ENCODE measurements at regions not wholly inside any gene's neighbourhood (a gene's known extent, or its start where the extent isn't known, plus 50 kb on each side); places are given as distances from the start of the nearest gene placed in this dataset.

- Mint-ChIP-seq H3K4me1 (peaks cover 2% of the 10 kb centered on the region), H3K27me3 (ENCODE audit: low read depth in 3 of 3) (no peaks in the 10 kb centered on the region), H3K27ac (no peak overlapping the region), H3K4me3 (no peak overlapping the region), H3K36me3 (peaks cover 3 to 7% of the 10 kb centered on the region in 2 donors), H3K9me3 (peaks cover 0 to 3% (median 0%) of the 10 kb centered on the region in 7 donors)
- H3K4me2 ChIP-seq (replicated peaks; ENCODE audit: extremely low read depth, low read length, poor library complexity, severe bottlenecking): no peak overlapping the region
- no peak overlapping the region for H3K27ac ChIP-seq (ENCODE audit: low read depth in 1 of 2, low read length in 2 of 2)
- H3K9me3 ChIP-seq (replicated peaks in 1 of 2; ENCODE audit: control insufficient read depth in 1 of 2, insufficient read depth in 1 of 2, low read length in 2 of 2): no peaks in the 10 kb centered on the region
- no peaks in the 10 kb centered on the region for H3K79me2 ChIP-seq (ENCODE audit: insufficient read depth, low read length)
- H3K27me3 ChIP-seq (ENCODE audit: control insufficient read depth in 2 of 2, insufficient read depth in 2 of 2, low read length in 2 of 2): no peaks in the 10 kb centered on the region
- no peaks in the 10 kb centered on the region for H3K4me1 ChIP-seq (ENCODE audit: control insufficient read depth in 1 of 2, insufficient read depth in 2 of 2, low read length in 2 of 2)
- no peak for DNase-seq
- TF ChIP-seq CTCF (IDR thresholded peaks at IDR 0.05): no peak
- no peak overlapping the region for H2AFZ ChIP-seq (ENCODE audit: insufficient read depth, low read depth, low read length, poor library complexity, severe bottlenecking)
- H3K9ac ChIP-seq (ENCODE audit: insufficient read depth, low read length, poor library complexity, severe bottlenecking): no peak overlapping the region
- WGBS (ENCODE audit: insufficient coverage): no CpG with 5 or more reads among the region's 3 CpGs
- intact Hi-C loops (cut with micrococcal nuclease): no loop called here
- no peak overlapping the region for H3K4me3 ChIP-seq (replicated peaks in 1 of 3; ENCODE audit: low read depth in 2 of 3, low read length in 3 of 3)
- no peaks in the 10 kb centered on the region for H4K20me1 ChIP-seq (ENCODE audit: insufficient read depth, low read length)
- H3K36me3 ChIP-seq (replicated peaks in 1 of 2; ENCODE audit: control insufficient read depth in 1 of 2, insufficient read depth in 2 of 2, low read length in 2 of 2): no peaks in the 10 kb centered on the region
These were observed 119.2 kb upstream of the PMFBP1 start for GRCh38 chr16:72291121-72291520.

GRCh38 chr16:72287649-72288048 lies 115.7 kb upstream of the PMFBP1 start:
- intact Hi-C loops (cut with micrococcal nuclease): no loop called here

More at GRCh38 chr16:72287649-72288048, 115.7 kb upstream of the PMFBP1 start:
- H3K4me2 ChIP-seq (replicated peaks; ENCODE audit: extremely low read depth, low read length, poor library complexity, severe bottlenecking): no peak overlapping the region
- no peaks in the 10 kb centered on the region for H3K27me3 ChIP-seq (ENCODE audit: control insufficient read depth in 2 of 2, insufficient read depth in 2 of 2, low read length in 2 of 2)
- DNase-seq: peak in 1 of 3 donors; percentile 6
- peaks cover 0 to 3% (median 0%) of the 10 kb centered on the region in 7 donors for H3K9me3 Mint-ChIP-seq
- H3K36me3 Mint-ChIP-seq: peaks cover 12 to 17% of the 10 kb centered on the region in 2 donors
- no peak overlapping the region for H3K4me3 Mint-ChIP-seq
- no peaks in the 10 kb centered on the region for H3K9me3 ChIP-seq (replicated peaks in 1 of 2; ENCODE audit: control insufficient read depth in 1 of 2, insufficient read depth in 1 of 2, low read length in 2 of 2)
- H3K4me1 Mint-ChIP-seq: peaks cover 6% of the 10 kb centered on the region
- H3K4me1 ChIP-seq (ENCODE audit: control insufficient read depth in 1 of 2, insufficient read depth in 2 of 2, low read length in 2 of 2): no peaks in the 10 kb centered on the region
- no peak overlapping the region for H3K27ac ChIP-seq (ENCODE audit: low read depth in 1 of 2, low read length in 2 of 2)
- peaks cover 0 to 2% (median 0%) of the 10 kb centered on the region in 3 donors for H3K27me3 Mint-ChIP-seq (ENCODE audit: low read depth in 3 of 3)
- no peaks in the 10 kb centered on the region for H3K36me3 ChIP-seq (replicated peaks in 1 of 2; ENCODE audit: control insufficient read depth in 1 of 2, insufficient read depth in 2 of 2, low read length in 2 of 2)
- no peak overlapping the region for H3K4me3 ChIP-seq (replicated peaks in 1 of 3; ENCODE audit: low read depth in 2 of 3, low read length in 3 of 3)
- no peak for TF ChIP-seq CTCF (IDR thresholded peaks at IDR 0.05)
- no peak overlapping the region for H2AFZ ChIP-seq (ENCODE audit: insufficient read depth, low read depth, low read length, poor library complexity, severe bottlenecking)
- no peaks in the 10 kb centered on the region for H3K79me2 ChIP-seq (ENCODE audit: insufficient read depth, low read length)
- no peaks in the 10 kb centered on the region for H4K20me1 ChIP-seq (ENCODE audit: insufficient read depth, low read length)
- H3K9ac ChIP-seq (ENCODE audit: insufficient read depth, low read length, poor library complexity, severe bottlenecking): no peak overlapping the region
- H3K27ac Mint-ChIP-seq: peak overlapping the region in 1 of 7 donors; percentile 27
